Astrocyte (in vitro differentiated cells and primary cell): ENCODE measurements at regions not wholly inside any gene's neighbourhood (a gene's known extent, or its start where the extent isn't known, plus 50 kb on each side); places are given as distances from the start of the nearest gene placed in this dataset.

ENCODE experiments used
- EZH2 ChIP-seq: IDR thresholded peaks from 2 replicates; pipeline ENCODE4 v1.6.1; 2012; ENCODE audit warnings: mild to moderate bottlenecking, low read length, inconsistent platforms; ENCODE audit not compliant: insufficient read depth
- TF ChIP-seq, protein P1 (sequence below): IDR thresholded peaks from 2 replicates; pipeline ENCODE4 v1.5.1; 2011; ENCODE audit warnings: low read depth, mild to moderate bottlenecking, inconsistent platforms, low read length, moderate library complexity; ENCODE audit not compliant: insufficient read depth

- TF ChIP-seq, protein P1, sequence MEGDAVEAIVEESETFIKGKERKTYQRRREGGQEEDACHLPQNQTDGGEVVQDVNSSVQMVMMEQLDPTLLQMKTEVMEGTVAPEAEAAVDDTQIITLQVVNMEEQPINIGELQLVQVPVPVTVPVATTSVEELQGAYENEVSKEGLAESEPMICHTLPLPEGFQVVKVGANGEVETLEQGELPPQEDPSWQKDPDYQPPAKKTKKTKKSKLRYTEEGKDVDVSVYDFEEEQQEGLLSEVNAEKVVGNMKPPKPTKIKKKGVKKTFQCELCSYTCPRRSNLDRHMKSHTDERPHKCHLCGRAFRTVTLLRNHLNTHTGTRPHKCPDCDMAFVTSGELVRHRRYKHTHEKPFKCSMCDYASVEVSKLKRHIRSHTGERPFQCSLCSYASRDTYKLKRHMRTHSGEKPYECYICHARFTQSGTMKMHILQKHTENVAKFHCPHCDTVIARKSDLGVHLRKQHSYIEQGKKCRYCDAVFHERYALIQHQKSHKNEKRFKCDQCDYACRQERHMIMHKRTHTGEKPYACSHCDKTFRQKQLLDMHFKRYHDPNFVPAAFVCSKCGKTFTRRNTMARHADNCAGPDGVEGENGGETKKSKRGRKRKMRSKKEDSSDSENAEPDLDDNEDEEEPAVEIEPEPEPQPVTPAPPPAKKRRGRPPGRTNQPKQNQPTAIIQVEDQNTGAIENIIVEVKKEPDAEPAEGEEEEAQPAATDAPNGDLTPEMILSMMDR = no peak
- no peak for TF ChIP-seq EZH2
Observed at GRCh38 chr4:72689923-72690322, 120.9 kb upstream of the ADAMTS3 start.
